WTC11 (cell line): ENCODE measurements at regions not wholly inside any gene's neighbourhood (a gene's known extent, or its start where the extent isn't known, plus 50 kb on each side); places are given as distances from the start of the nearest gene placed in this dataset.

Source experiments
- CTCF ChIP-seq: fragments of 200-600 bp; IDR thresholded peaks from 2 replicates; pipeline ENCODE4 v1.8.0; 2022; ENCODE audit warnings: antibody characterized with exemption
- USF2 ChIP-seq: sonication (generic); formaldehyde crosslinking; IDR thresholded peaks from 2 replicates; pipeline ENCODE4 v1.8.1; 2023; ENCODE audit warnings: mild to moderate bottlenecking, missing genetic modification reagents, moderate library complexity

GRCh38 chr13:22469452-22469851, 711.3 kb upstream of the SGCG start:
- TF ChIP-seq CTCF (no peak), USF2 (CRISPR knock-in tag) (no peak)
